IPS-18a (cell line): ENCODE measurements at regions not wholly inside any gene's neighbourhood (a gene's known extent, or its start where the extent isn't known, plus 50 kb on each side); places are given as distances from the start of the nearest gene placed in this dataset.
A peak's percentile ranks its signal among the peaks of the same experiment; 100 is the strongest.

ENCODE experiments used
- H3K27ac ChIP-seq: one replicate; pipeline ENCODE4 v1.5.1; 2013; ENCODE audit warnings: low read length
- H3K27me3 ChIP-seq: one replicate; pipeline ENCODE4 v1.6.1; 2013; ENCODE audit warnings: mild to moderate bottlenecking, low read length; ENCODE audit not compliant: control insufficient read depth, insufficient read depth
- H3K36me3 ChIP-seq: one replicate; pipeline ENCODE4 v1.6.1; 2013; ENCODE audit warnings: low read depth, low read length; ENCODE audit not compliant: control insufficient read depth
- H3K4me1 ChIP-seq: one replicate; pipeline ENCODE4 v1.6.1; 2013; ENCODE audit warnings: low read depth, low read length; ENCODE audit not compliant: control insufficient read depth
- H3K4me3 ChIP-seq: one replicate; pipeline ENCODE4 v1.5.1; 2013; ENCODE audit warnings: low read length
- H3K9ac ChIP-seq: one replicate; pipeline ENCODE4 v1.6.1; 2013; ENCODE audit warnings: mild to moderate bottlenecking, low read length, moderate library complexity
- H3K9me3 ChIP-seq: one replicate; pipeline ENCODE4 v1.6.1; 2013; ENCODE audit warnings: low read depth, low read length; ENCODE audit not compliant: control insufficient read depth

DNA sequence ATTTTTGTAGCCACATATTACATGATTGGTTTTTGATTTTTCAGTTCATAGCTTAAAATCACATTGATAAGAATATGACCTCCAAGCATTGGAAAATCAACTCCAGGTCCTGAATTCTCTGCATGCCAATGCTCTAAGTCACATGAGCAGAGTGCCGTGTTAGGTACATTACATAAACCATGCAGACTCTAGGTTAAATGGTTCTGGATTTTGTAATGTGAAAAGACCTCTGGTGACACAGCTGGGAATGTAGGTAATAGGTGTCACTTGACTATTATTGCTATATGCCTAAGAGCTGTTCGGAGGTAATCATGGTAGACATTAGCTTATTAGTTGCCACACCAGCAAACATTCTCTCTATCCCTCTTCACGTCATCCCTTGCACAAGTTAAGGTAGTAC, 231.1 kb upstream of the SALL1 start:
- H3K27me3 ChIP-seq, result no peaks in the 10 kb centered on the region
- no peak overlapping the region for H3K9ac ChIP-seq

GRCh38 chr16:51376080-51376479, 225.0 kb upstream of the SALL1 start:
- H3K9me3 ChIP-seq, result no peaks in the 10 kb centered on the region
- no peak overlapping the region for H3K4me3 ChIP-seq
- H3K36me3 ChIP-seq, result no peaks in the 10 kb centered on the region
- no peaks in the 10 kb centered on the region for H3K4me1 ChIP-seq
- no peak overlapping the region for H3K9ac ChIP-seq
- no peak overlapping the region for H3K27ac ChIP-seq
- no peaks in the 10 kb centered on the region for H3K27me3 ChIP-seq

More for the DNA sequence above, 231.1 kb upstream of the SALL1 start:
- Histone ChIP-seq H3K4me3 (no peak overlapping the region), H3K4me1 (peaks cover 28% of the 10 kb centered on the region), H3K9me3 (no peaks in the 10 kb centered on the region), H3K27ac (no peak overlapping the region), H3K36me3 (no peaks in the 10 kb centered on the region)

- Histone ChIP-seq H3K36me3 (no peaks in the 10 kb centered on the region), H3K9me3 (no peaks in the 10 kb centered on the region), H3K9ac (no peak overlapping the region), H3K27me3 (no peaks in the 10 kb centered on the region), H3K4me1 (no peaks in the 10 kb centered on the region), H3K27ac (no peak overlapping the region), H3K4me3 (no peak overlapping the region)
Measured at GRCh38 chr16:51374790-51375189, 223.7 kb upstream of the SALL1 start.

DNA sequence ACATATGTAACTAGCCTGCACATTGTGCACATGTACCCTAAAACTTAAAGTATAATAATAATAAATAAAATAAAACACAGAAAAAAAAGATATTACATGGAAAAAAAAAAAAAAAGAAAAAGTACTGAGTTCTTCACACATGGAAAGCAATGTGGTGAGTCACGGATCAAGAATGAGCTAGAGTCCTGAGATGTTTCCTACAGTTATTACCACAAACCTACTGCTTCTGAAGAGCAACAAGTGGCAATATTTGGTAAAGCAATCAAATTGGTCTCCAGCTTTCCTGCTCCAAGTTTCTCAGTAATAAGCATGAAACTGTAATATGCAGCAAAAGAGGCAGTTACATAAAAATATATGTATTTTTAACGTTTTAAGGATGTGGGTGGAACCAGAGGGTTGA, 223.3 kb upstream of the SALL1 start:
- Histone ChIP-seq H3K9me3 (no peaks in the 10 kb centered on the region), H3K27ac (no peak overlapping the region), H3K9ac (no peak overlapping the region), H3K4me3 (no peak overlapping the region), H3K4me1 (no peaks in the 10 kb centered on the region), H3K27me3 (no peaks in the 10 kb centered on the region), H3K36me3 (no peaks in the 10 kb centered on the region)

DNA sequence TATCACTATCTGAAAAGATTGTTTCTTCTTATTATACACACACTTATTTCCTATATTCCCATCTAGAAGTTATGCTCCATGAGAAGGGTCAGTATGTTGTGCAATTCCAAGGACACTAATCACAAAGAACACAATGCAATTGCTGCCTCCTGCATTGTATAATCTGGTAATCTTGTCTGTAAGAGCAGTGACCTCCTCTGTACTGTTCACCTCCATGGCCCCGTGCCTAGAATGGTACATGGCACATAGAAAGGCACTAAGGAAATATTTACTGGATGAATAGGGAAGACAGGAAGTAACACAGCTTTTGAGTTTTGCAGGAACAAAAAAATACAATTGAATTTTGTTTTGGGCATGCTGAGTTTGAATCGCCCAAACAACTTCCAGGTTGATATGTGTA, 214.6 kb upstream of the SALL1 start:
- no peaks in the 10 kb centered on the region for H3K36me3 ChIP-seq
- no peak overlapping the region for H3K9ac ChIP-seq
- H3K27me3 ChIP-seq, result no peaks in the 10 kb centered on the region
- no peak overlapping the region for H3K27ac ChIP-seq
- no peaks in the 10 kb centered on the region for H3K9me3 ChIP-seq
- no peaks in the 10 kb centered on the region for H3K4me1 ChIP-seq
- no peak overlapping the region for H3K4me3 ChIP-seq

DNA sequence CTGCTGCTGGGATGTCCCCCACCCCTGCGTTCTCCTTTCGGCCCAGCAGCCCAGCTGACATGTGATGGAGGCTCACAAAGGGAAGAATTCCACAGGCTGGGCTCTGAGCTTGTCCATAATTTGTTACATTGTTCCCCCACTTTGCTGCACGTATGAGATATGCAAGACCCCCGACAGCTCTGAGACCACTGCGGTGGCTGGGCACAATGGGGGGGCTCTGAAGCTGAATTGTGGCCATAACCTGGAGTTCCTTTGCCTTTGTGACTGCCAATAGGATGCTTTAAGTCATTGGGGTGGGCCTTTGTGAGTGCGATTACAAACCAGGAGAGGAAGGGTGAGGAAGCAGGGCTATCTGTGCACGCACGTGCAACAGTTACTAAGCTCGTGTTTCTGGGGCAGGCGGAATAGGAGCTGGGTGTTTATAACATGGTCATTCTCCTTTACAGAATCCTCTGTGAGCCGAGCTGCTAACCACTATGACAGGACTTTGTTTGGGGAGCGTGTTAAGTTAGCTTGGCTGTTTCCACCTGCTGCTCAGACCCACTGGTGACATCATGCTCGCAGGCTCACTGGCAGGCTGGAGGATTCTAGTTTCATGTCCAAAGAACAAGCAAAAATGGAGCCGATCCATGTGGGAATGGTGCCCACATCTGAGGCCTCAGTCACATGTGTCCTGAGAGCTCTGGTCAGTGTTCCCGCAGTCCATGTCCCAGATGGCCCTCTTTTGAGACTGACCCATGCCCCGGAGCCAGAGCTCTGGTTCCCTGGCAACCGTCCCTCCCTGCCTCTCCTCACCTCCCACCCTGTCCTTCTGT, 208.3 kb upstream of the SALL1 start:
- no peak overlapping the region for H3K4me3 ChIP-seq
- H3K27ac ChIP-seq, result no peak overlapping the region
- H3K4me1 ChIP-seq, result peaks cover 40% of the 10 kb centered on the region
- peak overlapping the region; percentile 4 for H3K9ac ChIP-seq
- no peaks in the 10 kb centered on the region for H3K36me3 ChIP-seq
- H3K9me3 ChIP-seq, result no peaks in the 10 kb centered on the region
- H3K27me3 ChIP-seq, result no peaks in the 10 kb centered on the region

DNA sequence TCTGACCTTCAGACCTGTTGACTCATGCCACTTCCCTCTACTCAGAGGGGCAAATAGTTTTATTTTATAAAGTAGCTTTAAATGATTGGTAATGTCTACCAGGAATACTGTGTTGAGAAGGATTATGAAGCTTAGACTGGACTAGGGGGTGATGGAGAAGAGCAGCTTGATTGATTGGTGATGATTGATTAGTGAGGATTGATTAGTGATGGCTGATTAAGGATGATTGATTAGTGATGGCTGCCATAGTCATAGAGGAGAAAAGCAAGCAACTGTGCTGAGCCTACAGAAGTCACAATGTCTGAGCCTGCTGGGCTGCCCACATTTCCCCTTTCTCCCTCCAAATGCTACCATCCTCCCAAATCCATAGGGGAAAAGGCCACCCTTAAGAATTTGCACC, 206.8 kb upstream of the SALL1 start:
- H3K9me3 ChIP-seq, result no peaks in the 10 kb centered on the region
- H3K27ac ChIP-seq, result no peak overlapping the region
- H3K4me1 ChIP-seq, result peaks cover 40% of the 10 kb centered on the region
- H3K36me3 ChIP-seq, result no peaks in the 10 kb centered on the region
- H3K9ac ChIP-seq, result no peak overlapping the region
- H3K27me3 ChIP-seq, result no peaks in the 10 kb centered on the region
- H3K4me3 ChIP-seq, result no peak overlapping the region

DNA sequence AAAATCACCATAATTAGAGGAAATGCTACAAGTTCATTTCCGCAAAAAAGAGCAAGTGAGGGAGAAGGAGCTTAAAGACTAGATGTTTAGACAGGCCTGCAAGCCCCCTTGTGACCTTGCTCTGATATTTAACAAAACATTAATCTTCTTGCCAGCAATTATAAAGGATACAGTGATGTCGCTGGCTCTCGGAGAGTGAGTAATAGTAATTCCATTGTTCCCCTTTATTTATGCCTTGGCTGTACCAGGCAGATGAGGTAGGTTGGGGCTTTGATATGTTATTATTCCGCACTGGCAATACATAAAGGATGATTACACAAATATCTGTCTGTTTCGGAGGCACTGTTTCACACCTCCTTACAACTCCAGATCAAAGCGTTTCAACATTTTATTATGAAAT, 204.8 kb upstream of the SALL1 start:
- Histone ChIP-seq H3K4me1 (peaks cover 40% of the 10 kb centered on the region), H3K9ac (no peak overlapping the region), H3K4me3 (no peak overlapping the region), H3K36me3 (no peaks in the 10 kb centered on the region), H3K9me3 (no peaks in the 10 kb centered on the region), H3K27ac (no peak overlapping the region), H3K27me3 (no peaks in the 10 kb centered on the region)

DNA sequence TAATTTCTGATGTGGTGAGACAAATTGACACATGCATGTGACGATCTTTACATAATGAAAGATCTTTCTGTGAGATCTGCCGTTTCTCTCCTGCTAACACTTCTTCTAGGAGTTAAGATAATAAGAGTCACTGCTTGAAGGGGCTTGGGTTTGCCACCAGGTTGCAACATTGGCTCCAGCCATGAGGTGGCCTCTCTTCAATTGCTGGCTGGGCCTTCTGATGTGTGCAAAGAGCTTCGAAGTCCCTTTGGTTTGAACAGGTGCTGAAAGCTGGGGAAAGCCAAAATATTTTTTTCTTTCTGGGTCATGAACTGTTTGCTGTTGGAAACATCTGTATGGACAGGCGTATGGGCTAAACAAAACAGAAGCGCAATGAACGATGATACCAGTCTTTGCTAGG, 204.1 kb upstream of the SALL1 start:
- Histone ChIP-seq H3K9ac (no peak overlapping the region), H3K27ac (no peak overlapping the region), H3K9me3 (no peaks in the 10 kb centered on the region), H3K4me1 (peaks cover 40% of the 10 kb centered on the region), H3K27me3 (no peaks in the 10 kb centered on the region), H3K36me3 (no peaks in the 10 kb centered on the region), H3K4me3 (no peak overlapping the region)

DNA sequence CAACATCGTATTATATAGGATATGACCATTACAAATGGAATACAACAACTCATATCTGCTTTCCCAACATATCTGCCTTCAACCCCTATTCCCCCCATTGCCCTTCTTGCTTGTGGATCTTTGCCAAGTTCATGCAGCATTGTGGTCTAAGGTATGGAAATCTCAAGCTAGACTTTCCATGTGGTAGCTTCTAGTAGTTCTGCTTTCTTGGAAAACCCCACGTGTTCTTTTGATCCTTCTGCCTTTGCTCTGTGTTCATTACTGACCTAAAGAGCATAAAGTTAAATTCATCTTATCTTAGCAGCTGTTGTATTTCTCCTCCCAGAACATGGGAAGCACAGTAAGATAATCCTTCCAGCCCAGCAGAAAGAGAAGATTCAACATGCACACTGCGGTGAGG, 202.0 kb upstream of the SALL1 start:
- H3K4me3 ChIP-seq, result no peak overlapping the region
- no peaks in the 10 kb centered on the region for H3K9me3 ChIP-seq
- H3K27ac ChIP-seq, result no peak overlapping the region
- no peaks in the 10 kb centered on the region for H3K27me3 ChIP-seq
- H3K4me1 ChIP-seq, result peaks cover 21% of the 10 kb centered on the region
- no peaks in the 10 kb centered on the region for H3K36me3 ChIP-seq
- no peak overlapping the region for H3K9ac ChIP-seq

- no peaks in the 10 kb centered on the region for H3K36me3 ChIP-seq
- no peak overlapping the region for H3K9ac ChIP-seq
- H3K9me3 ChIP-seq, result no peaks in the 10 kb centered on the region
- H3K4me3 ChIP-seq, result no peak overlapping the region
- no peak overlapping the region for H3K27ac ChIP-seq
- H3K4me1 ChIP-seq, result no peaks in the 10 kb centered on the region
- no peaks in the 10 kb centered on the region for H3K27me3 ChIP-seq
Measured at GRCh38 chr16:51349626-51350025, 198.6 kb upstream of the SALL1 start.

GRCh38 chr16:51343411-51343810, 192.3 kb upstream of the SALL1 start:
- no peaks in the 10 kb centered on the region for H3K36me3 ChIP-seq
- no peaks in the 10 kb centered on the region for H3K9me3 ChIP-seq
- no peak overlapping the region for H3K9ac ChIP-seq
- no peak overlapping the region for H3K27ac ChIP-seq
- H3K4me3 ChIP-seq, result no peak overlapping the region
- H3K4me1 ChIP-seq, result no peaks in the 10 kb centered on the region
- no peaks in the 10 kb centered on the region for H3K27me3 ChIP-seq
